Right kidney (tissue), 1 donor: ENCODE measurements at regions not wholly inside any gene's neighbourhood (a gene's known extent, or its start where the extent isn't known, plus 50 kb on each side); places are given as distances from the start of the nearest gene placed in this dataset.

Experiments used
- DNase-seq: peaks from one replicate; pipeline ENCODE4 v3.0.0-alpha.2; 2016

DNA sequence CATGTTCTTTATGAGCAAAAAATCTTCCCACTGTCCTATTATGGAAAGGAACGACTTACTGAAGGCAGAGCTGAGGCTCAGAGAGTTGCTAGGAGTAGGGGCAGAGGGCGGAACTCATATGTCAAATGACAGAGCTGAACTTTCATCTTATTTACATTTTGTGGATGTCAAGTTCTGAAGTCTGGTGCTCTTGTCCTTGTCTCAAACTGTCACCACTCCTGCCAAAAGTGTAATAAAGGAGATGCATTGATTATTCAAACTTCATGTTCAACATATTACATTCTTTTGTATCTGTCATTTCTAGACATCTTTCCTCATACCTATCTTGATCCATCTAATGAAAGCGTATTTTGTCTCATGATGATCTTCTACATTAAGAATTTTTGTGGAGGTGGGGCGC lies 57.1 kb upstream of the C11orf87 start:
- DNase-seq, result no peak

DNA sequence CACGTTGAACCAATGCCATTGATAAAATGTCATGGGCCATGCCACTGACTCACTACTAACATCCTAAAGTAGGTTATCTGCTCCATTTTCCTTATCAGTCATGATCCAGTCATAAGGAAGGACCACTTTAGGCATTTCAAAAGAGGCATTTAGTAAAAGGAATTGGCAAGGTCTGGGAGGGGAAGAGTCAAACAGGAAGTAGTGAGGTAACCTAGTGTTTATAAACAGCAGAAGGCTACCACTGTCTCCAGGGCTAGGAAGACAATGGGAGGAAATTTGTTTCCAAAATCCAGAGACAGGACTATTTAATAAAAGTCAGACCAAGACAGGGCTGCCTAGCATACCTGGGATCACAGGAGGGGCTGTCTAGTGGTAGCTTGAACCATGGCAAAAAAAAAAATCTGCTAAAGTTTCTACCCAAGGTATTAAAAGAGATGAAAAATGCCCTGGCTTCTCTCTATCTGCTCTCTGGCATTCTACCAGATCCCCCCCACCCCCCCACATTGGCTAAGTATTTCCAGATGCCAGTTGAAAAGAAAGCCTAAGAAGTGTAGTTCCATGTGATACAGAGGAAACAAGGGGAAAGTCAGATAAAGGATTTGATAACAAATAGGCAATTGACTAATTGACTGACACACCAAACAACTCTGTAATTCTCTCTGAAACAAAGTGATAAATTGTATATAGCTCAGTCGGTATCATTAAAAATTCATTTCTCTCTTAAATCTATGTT lies 50.4 kb upstream of the C11orf87 start:
- no peak for DNase-seq
